ENCODE measurements at regions not wholly inside any gene's neighbourhood (a gene's known extent, or its start where the extent isn't known, plus 50 kb on each side); places are given as distances from the start of the nearest gene placed in this dataset.

- no peak overlapping the region for H3K9ac ChIP-seq (ENCODE audit: low read length)
- H3F3A ChIP-seq (ENCODE audit: insufficient read depth, low read length): no peaks in the 10 kb centered on the region
- H3K4me1 ChIP-seq (ENCODE audit: low read length): no peaks in the 10 kb centered on the region
- no peaks in the 10 kb centered on the region for H3K9me2 ChIP-seq (replicated peaks; ENCODE audit: insufficient read depth, low read length)
- H4K20me1 ChIP-seq (ENCODE audit: insufficient read depth, low read length): no peaks in the 10 kb centered on the region
- H3K4me3 ChIP-seq (ENCODE audit: low read length): no peak overlapping the region
- no peaks in the 10 kb centered on the region for H3K9me3 ChIP-seq (replicated peaks; ENCODE audit: insufficient read depth, low read length)
- TF ChIP-seq, protein P1, sequence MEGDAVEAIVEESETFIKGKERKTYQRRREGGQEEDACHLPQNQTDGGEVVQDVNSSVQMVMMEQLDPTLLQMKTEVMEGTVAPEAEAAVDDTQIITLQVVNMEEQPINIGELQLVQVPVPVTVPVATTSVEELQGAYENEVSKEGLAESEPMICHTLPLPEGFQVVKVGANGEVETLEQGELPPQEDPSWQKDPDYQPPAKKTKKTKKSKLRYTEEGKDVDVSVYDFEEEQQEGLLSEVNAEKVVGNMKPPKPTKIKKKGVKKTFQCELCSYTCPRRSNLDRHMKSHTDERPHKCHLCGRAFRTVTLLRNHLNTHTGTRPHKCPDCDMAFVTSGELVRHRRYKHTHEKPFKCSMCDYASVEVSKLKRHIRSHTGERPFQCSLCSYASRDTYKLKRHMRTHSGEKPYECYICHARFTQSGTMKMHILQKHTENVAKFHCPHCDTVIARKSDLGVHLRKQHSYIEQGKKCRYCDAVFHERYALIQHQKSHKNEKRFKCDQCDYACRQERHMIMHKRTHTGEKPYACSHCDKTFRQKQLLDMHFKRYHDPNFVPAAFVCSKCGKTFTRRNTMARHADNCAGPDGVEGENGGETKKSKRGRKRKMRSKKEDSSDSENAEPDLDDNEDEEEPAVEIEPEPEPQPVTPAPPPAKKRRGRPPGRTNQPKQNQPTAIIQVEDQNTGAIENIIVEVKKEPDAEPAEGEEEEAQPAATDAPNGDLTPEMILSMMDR (IDR thresholded peaks at IDR 0.05; ENCODE audit: low read length): no peak
- no peak for TF ChIP-seq EZH2 (optimal IDR thresholded peaks at IDR 0.05; ENCODE audit: low read depth, low read length)
- TF ChIP-seq EZH2phosphoT487 (IDR thresholded peaks at IDR 0.05; ENCODE audit: low read length): no peak
- no peak for DNase-seq
- no peak overlapping the region for H3K27ac ChIP-seq (ENCODE audit: low read length)
- no peak overlapping the region for H3K4me2 ChIP-seq (ENCODE audit: low read depth, low read length)
- no peaks in the 10 kb centered on the region for H3K36me3 ChIP-seq (replicated peaks; ENCODE audit: insufficient read depth, low read length)
- no peaks in the 10 kb centered on the region for H3K27me3 ChIP-seq (replicated peaks; ENCODE audit: insufficient read depth, low read length)
- no peak overlapping the region for H2AFZ ChIP-seq (ENCODE audit: low read length)
- no peaks in the 10 kb centered on the region for H3K79me2 ChIP-seq (ENCODE audit: low read length)
Observed at GRCh38 chr4:152166567-152166966, 369.3 kb downstream of the FBXW7 start.

GRCh38 chr4:152165846-152166245, 370.0 kb downstream of the FBXW7 start:
- Histone ChIP-seq H3K4me3 (ENCODE audit: low read length) (no peak overlapping the region), H3K27me3 (replicated peaks; ENCODE audit: insufficient read depth, low read length) (no peaks in the 10 kb centered on the region), H3K9me2 (replicated peaks; ENCODE audit: insufficient read depth, low read length) (no peaks in the 10 kb centered on the region), H3K9ac (ENCODE audit: low read length) (no peak overlapping the region), H3K36me3 (replicated peaks; ENCODE audit: insufficient read depth, low read length) (no peaks in the 10 kb centered on the region), H3K27ac (ENCODE audit: low read length) (no peak overlapping the region), H3K4me2 (ENCODE audit: low read depth, low read length) (no peak overlapping the region), H3K9me3 (replicated peaks; ENCODE audit: insufficient read depth, low read length) (no peaks in the 10 kb centered on the region), H3F3A (ENCODE audit: insufficient read depth, low read length) (no peaks in the 10 kb centered on the region), H3K79me2 (ENCODE audit: low read length) (no peaks in the 10 kb centered on the region), H4K20me1 (ENCODE audit: insufficient read depth, low read length) (no peaks in the 10 kb centered on the region), H3K4me1 (ENCODE audit: low read length) (no peaks in the 10 kb centered on the region), H2AFZ (ENCODE audit: low read length) (no peak overlapping the region)
- no peak for DNase-seq
- TF ChIP-seq EZH2 (optimal IDR thresholded peaks at IDR 0.05; ENCODE audit: low read depth, low read length) (no peak), EZH2phosphoT487 (IDR thresholded peaks at IDR 0.05; ENCODE audit: low read length) (no peak)
- TF ChIP-seq, protein P1 (IDR thresholded peaks at IDR 0.05; ENCODE audit: low read length): no peak

DNA sequence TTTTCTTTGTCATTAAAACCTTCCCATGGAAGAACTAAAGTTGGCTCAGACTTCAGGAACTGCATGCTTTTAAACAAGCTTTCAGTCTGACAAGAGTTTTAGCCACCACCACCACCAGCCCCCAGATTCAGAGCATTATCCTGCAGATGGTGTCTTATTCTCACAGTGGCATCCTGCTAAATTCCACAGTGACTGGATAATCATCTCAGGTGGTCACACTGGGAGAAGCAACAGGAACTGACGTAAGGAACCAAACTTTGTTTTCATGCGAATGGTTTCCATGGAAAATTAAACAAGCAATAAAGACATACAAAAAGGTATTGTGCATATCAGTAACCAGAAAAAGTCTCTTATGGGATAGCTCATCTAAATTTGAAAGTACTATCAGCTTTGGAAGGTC, 370.7 kb downstream of the FBXW7 start:
- Histone ChIP-seq H3K79me2 (ENCODE audit: low read length) (no peaks in the 10 kb centered on the region), H4K20me1 (ENCODE audit: insufficient read depth, low read length) (no peaks in the 10 kb centered on the region), H3F3A (ENCODE audit: insufficient read depth, low read length) (no peaks in the 10 kb centered on the region), H3K27ac (ENCODE audit: low read length) (no peak overlapping the region), H3K9me3 (replicated peaks; ENCODE audit: insufficient read depth, low read length) (no peaks in the 10 kb centered on the region), H3K9ac (ENCODE audit: low read length) (no peak overlapping the region), H3K4me1 (ENCODE audit: low read length) (no peaks in the 10 kb centered on the region), H3K4me2 (ENCODE audit: low read depth, low read length) (no peak overlapping the region), H3K9me2 (replicated peaks; ENCODE audit: insufficient read depth, low read length) (no peaks in the 10 kb centered on the region), H3K4me3 (ENCODE audit: low read length) (no peak overlapping the region), H3K36me3 (replicated peaks; ENCODE audit: insufficient read depth, low read length) (no peaks in the 10 kb centered on the region), H3K27me3 (replicated peaks; ENCODE audit: insufficient read depth, low read length) (no peaks in the 10 kb centered on the region), H2AFZ (ENCODE audit: low read length) (no peak overlapping the region)
- TF ChIP-seq, protein P1 (IDR thresholded peaks at IDR 0.05; ENCODE audit: low read length): no peak
- TF ChIP-seq EZH2 (optimal IDR thresholded peaks at IDR 0.05; ENCODE audit: low read depth, low read length) (no peak), EZH2phosphoT487 (IDR thresholded peaks at IDR 0.05; ENCODE audit: low read length) (no peak)
- no peak for DNase-seq
